ENCODE measurements at regions not wholly inside any gene's neighbourhood (a gene's known extent, or its start where the extent isn't known, plus 50 kb on each side); places are given as distances from the start of the nearest gene placed in this dataset.

DNA sequence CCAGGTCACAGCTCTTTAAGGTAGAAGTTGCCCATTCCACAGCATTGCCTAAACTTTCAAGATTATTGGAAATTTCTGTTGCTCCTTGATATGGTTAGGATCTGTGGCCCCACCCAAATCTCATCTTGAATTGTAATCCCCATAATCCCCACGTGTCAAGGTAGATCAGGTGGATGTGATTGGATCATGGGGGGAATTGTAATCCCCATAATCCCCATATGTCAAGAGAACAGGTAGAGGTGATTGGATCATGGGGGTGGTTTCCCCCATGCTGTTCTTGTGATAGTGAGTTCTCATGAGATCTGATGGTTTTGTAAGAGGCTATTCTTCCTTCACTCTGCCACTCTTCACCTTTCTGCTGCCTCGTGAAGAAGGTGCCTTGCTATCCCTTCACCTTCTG, 327.4 kb upstream of the MAP3K7 start:
- TF ChIP-seq CTCF (IDR thresholded peaks at IDR 0.05; ENCODE audit: borderline replicate concordance, insufficient read depth, low read depth, low read length), result no peak

GRCh38 chr6:90913266-90913960, 326.5 kb upstream of the MAP3K7 start:
- no peak for TF ChIP-seq CTCF (IDR thresholded peaks at IDR 0.05; ENCODE audit: borderline replicate concordance, insufficient read depth, low read depth, low read length)
- no peak overlapping the region for H3K4me3 ChIP-seq (ENCODE audit: low read depth, low read length)

More for the DNA sequence above, 327.4 kb upstream of the MAP3K7 start:
- no peak overlapping the region for H3K4me3 ChIP-seq (ENCODE audit: low read depth, low read length)

- TF ChIP-seq CTCF (IDR thresholded peaks at IDR 0.05; ENCODE audit: borderline replicate concordance, insufficient read depth, low read depth, low read length), result no peak
Measured at GRCh38 chr6:90911642-90912041, 324.8 kb upstream of the MAP3K7 start.

DNA sequence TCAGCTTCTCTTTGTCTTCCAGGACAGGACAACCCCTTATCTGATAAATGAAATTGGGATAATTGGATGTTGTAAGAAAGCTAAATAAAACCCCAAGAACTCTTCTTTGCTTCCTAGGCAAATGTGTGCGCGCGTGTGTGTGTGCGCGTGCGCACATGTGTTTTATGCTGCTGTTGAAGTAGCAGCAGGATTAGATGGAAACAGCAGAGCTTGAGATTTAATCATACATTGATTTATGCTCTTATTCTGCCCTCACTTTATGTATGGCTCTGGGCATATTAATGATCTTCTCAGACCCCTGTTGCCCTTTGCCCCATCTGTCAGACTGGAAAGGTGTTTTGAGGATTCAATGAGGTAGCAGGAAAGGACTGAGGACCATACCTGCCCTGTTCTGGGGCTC, 324.0 kb upstream of the MAP3K7 start:
- TF ChIP-seq CTCF (IDR thresholded peaks at IDR 0.05; ENCODE audit: borderline replicate concordance, insufficient read depth, low read depth, low read length), result no peak
- no peak overlapping the region for H3K4me3 ChIP-seq (ENCODE audit: low read depth, low read length)

More at GRCh38 chr6:90911642-90912041, 324.8 kb upstream of the MAP3K7 start:
- H3K4me3 ChIP-seq (ENCODE audit: low read depth, low read length), result no peak overlapping the region

- TF ChIP-seq CTCF (IDR thresholded peaks at IDR 0.05; ENCODE audit: borderline replicate concordance, insufficient read depth, low read depth, low read length), result no peak
Measured at GRCh38 chr6:90907931-90908655, 321.2 kb upstream of the MAP3K7 start.

GRCh38 chr6:90905351-90905750, 318.5 kb upstream of the MAP3K7 start:
- TF ChIP-seq CTCF (IDR thresholded peaks at IDR 0.05; ENCODE audit: borderline replicate concordance, insufficient read depth, low read depth, low read length), result no peak
- H3K4me3 ChIP-seq (ENCODE audit: low read depth, low read length), result no peak overlapping the region

More at GRCh38 chr6:90907931-90908655, 321.2 kb upstream of the MAP3K7 start:
- H3K4me3 ChIP-seq (ENCODE audit: low read depth, low read length), result no peak overlapping the region

GRCh38 chr6:90900034-90900433, 313.2 kb upstream of the MAP3K7 start:
- no peak overlapping the region for H3K4me3 ChIP-seq (ENCODE audit: low read depth, low read length)
- no peak for TF ChIP-seq CTCF (IDR thresholded peaks at IDR 0.05; ENCODE audit: borderline replicate concordance, insufficient read depth, low read depth, low read length)

Measured in GM12875 (cell line).